Bronchial epithelial cell (primary cell): ENCODE measurements at regions not wholly inside any gene's neighbourhood (a gene's known extent, or its start where the extent isn't known, plus 50 kb on each side); places are given as distances from the start of the nearest gene placed in this dataset.

Source experiments
- DNase-seq: peaks from one replicate; pipeline ENCODE4 v3.0.0-alpha.2; 2010; ENCODE audit warnings: low read depth
- FAIRE-seq: peaks from 2 replicates; lab custom pipeline; 2011; peaks lifted over from hg19 to GRCh38; lab: Jason Lieb, UNC
- H3K27me3 ChIP-seq: 2 replicates; pipeline ENCODE4 v1.5.1; 2011; ENCODE audit warnings: low read length; ENCODE audit not compliant: control insufficient read depth, insufficient read depth
- H3K36me3 ChIP-seq: 2 replicates; pipeline ENCODE4 v1.5.1; 2011; ENCODE audit warnings: low read length; ENCODE audit not compliant: control insufficient read depth, insufficient read depth
- H3K4me3 ChIP-seq: 2 replicates; pipeline ENCODE4 v1.5.1; 2011; ENCODE audit warnings: mild to moderate bottlenecking, low read depth, low read length, control low read depth
- CTCF ChIP-seq: IDR thresholded peaks from 2 replicates; pipeline ENCODE4 v1.5.1; 2011; ENCODE audit warnings: mild to moderate bottlenecking, moderate library complexity, low read length, control low read depth, inconsistent platforms; ENCODE audit not compliant: insufficient read depth, severe bottlenecking

DNA sequence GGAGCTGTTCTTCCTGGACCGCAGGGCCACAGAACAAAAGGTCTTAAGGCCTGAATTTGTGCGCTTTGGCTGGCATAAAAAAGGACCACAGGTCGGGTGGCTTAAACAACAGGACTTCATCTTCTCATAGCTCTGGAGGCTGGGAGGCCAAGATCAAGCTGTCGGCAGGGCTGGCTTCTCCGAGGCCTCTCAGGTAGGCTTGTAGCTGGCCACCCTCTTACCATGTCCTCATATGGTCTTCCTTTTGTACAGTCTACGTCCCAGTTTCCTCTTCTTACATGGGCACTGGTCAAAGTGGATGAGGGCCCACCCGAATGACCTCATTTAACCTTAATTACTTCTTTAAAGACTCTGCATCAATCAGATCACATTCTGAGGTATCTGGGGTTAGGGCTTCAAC is 257.6 kb downstream of the CBLN1 start:
- H3K4me3 ChIP-seq = no peak overlapping the region
- H3K27me3 ChIP-seq = no peaks in the 10 kb centered on the region
- no peak for TF ChIP-seq CTCF
- FAIRE-seq (no peak), DNase-seq (no peak)
- H3K36me3 ChIP-seq = no peaks in the 10 kb centered on the region

GRCh38 chr16:49023050-49023449 is 258.6 kb downstream of the CBLN1 start:
- FAIRE-seq (peak; percentile 64), DNase-seq (peak; percentile 98)
- no peaks in the 10 kb centered on the region for H3K27me3 ChIP-seq
- H3K36me3 ChIP-seq = no peaks in the 10 kb centered on the region
- H3K4me3 ChIP-seq = no peak overlapping the region
- TF ChIP-seq CTCF = no peak

DNA sequence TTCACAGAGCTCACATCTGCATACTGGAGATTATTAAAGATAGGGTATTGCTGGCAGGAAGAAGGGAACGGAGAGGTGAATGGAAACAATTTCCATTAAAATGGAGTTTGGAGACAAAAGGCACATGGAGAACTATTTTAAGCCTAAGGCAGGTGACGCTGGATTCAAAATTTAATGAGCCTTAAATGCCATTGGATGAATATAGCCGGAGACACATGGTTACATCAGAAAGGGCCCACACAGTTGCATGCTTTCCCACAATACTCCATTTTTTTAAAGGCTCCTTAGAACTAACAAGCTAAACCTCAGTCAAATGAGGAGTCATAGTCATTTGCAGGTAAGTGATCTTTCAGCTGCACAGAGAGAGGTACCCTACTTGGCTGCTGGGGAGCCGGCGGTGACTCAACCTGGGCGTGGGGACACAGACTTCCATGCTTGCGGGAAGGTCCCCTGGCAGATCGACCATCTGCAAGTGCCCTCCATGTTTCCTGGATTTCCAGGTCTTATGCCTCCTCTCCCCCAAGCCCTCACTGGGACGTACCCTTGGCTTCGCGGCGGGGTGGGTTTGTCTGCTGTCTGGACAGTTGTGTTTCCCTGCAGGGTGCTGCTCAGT is 259.2 kb downstream of the CBLN1 start:
- TF ChIP-seq CTCF = no peak
- H3K36me3 ChIP-seq = no peaks in the 10 kb centered on the region
- FAIRE-seq (peak; percentile 52), DNase-seq (peak; percentile 85)
- no peak overlapping the region for H3K4me3 ChIP-seq
- H3K27me3 ChIP-seq = no peaks in the 10 kb centered on the region

DNA sequence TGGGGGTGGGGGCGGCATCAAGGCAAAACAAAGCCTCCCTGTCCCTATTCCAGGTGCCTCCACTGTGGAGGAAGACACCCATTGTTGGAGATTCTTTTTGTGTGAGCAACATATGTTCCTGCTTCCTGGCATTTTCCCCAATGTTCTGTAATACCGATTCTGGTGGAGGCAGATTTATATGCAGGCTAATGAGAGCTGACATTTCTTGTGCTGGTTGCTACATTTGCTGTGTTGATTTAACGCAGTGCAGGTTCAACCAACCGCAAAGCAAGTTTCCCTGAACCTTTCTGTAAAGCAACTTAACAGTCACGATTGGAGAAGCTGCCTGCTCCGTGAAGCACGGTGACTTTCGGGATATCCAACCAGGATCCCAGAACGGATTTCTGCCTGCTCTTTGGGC is 260.5 kb downstream of the CBLN1 start:
- Histone ChIP-seq H3K4me3 (no peak overlapping the region), H3K36me3 (no peaks in the 10 kb centered on the region), H3K27me3 (no peaks in the 10 kb centered on the region)
- FAIRE-seq = peak; percentile 52
- peak; percentile 46 for DNase-seq
- no peak for TF ChIP-seq CTCF

DNA sequence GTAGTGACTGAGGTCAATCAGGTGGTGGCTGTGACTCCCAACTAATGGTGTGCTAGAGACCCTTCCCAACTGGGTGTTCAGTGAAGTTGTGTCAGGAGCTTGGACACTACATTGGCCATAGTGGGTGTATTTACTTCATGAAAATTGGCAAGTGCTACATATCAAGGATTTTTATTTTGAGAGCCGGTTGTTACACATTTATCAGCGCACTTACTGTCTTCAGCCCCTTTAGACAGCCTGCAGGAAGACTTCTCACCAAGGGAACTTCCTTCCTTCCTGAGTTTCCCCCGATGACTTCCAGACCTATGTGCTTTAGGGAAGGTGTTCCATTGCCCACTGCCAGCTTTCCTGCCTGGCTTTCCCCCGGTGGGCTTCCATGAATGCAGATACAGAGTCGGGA is 261.2 kb downstream of the CBLN1 start:
- FAIRE-seq = no peak
- Histone ChIP-seq H3K27me3 (no peaks in the 10 kb centered on the region), H3K4me3 (no peak overlapping the region), H3K36me3 (no peaks in the 10 kb centered on the region)
- TF ChIP-seq CTCF = no peak
- DNase-seq = no peak

DNA sequence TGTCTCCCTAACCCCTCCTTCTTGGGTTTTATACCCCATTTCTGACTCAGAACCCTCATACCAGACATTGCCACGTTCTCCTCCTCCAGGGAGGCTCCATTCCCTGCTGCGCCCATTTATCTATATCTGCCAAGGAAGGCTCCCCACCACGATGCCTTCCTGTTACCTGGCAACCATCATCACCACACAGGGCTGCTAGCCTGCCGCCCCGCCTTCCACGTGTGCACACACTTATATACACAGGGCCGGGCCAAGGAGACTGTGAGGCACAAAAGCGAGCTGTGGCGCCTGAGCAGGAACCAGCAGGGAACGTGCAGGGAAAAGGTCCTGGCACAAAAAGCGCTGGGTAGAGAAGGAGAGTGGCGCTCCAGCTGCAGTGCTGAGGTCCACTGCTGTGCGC is 261.8 kb downstream of the CBLN1 start:
- no peak for DNase-seq
- no peaks in the 10 kb centered on the region for H3K27me3 ChIP-seq
- no peak for FAIRE-seq
- no peak for TF ChIP-seq CTCF
- H3K4me3 ChIP-seq = no peak overlapping the region
- H3K36me3 ChIP-seq = no peaks in the 10 kb centered on the region
